SK-N-SH (cell line): ENCODE measurements at regions not wholly inside any gene's neighbourhood (a gene's known extent, or its start where the extent isn't known, plus 50 kb on each side); places are given as distances from the start of the nearest gene placed in this dataset.

ENCODE experiments used
- CHD2 ChIP-seq: fragments of 150-350 bp; IDR thresholded peaks from 2 replicates; pipeline ENCODE4 v1.6.1; 2018; ENCODE audit warnings: low read length; ENCODE audit not compliant: partially characterized antibody
- CTCF ChIP-seq: fragments of 200-600 bp; sonication (generic); IDR thresholded peaks from 2 replicates; pipeline ENCODE4 v1.6.1; 2017; ENCODE audit warnings: antibody characterized with exemption, mild to moderate bottlenecking, moderate library complexity
- EP300 ChIP-seq, 2 experiments: IDR thresholded peaks; 2 replicates each; pipeline versions ENCODE4 v1.4.0 to v1.6.1; 2012; ENCODE audit warnings: borderline replicate concordance in 1 of 2, low read depth in 1 of 2, low read length in 1 of 2
- RCOR1 ChIP-seq: fragments of 150-350 bp; IDR thresholded peaks from 2 replicates; pipeline ENCODE4 v1.6.1; 2017; ENCODE audit warnings: antibody characterized with exemption, low read length
- RFX5 ChIP-seq: IDR thresholded peaks from 2 replicates; pipeline ENCODE4 v1.6.1; 2012; ENCODE audit warnings: mild to moderate bottlenecking, improper control_type of control experiment, low read length
- SMC3 ChIP-seq: IDR thresholded peaks from 2 replicates; pipeline ENCODE4 v1.6.1; 2012; ENCODE audit warnings: low read depth, low read length, improper control_type of control experiment
- ZBTB33 ChIP-seq: IDR thresholded peaks from 2 replicates; pipeline ENCODE4 v1.4.0; 2012; ENCODE audit warnings: low read depth, borderline replicate concordance

DNA sequence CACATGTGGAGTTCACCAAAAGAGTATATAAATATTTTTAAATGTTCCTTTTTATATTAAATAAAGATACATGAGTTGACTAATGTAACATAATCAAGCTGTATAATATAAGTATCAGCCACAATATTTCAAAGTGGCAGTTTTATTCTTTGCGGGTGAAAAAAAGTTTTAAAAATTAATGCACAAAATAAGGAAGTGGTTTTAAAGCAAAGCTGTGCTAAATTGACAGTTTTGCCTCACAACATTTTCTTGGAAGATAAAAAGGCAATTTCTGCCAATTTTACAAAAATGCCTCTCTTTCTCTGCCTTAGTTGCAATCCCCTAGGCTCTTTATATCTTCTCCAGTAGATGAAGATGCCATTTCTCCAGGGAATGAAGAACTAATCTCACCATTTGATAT, 719.1 kb downstream of the C12orf50 start:
- TF ChIP-seq SMC3: no peak
- no peak for TF ChIP-seq CHD2
- no peak for TF ChIP-seq ZBTB33
- TF ChIP-seq RCOR1: no peak
- no peak for TF ChIP-seq CTCF
- no peak for TF ChIP-seq EP300 (IDR thresholded peaks at IDR 0.05; ENCODE audit: borderline replicate concordance in 1 of 2, low read depth in 1 of 2, low read length in 1 of 2)
- no peak for TF ChIP-seq RFX5
